Keratinocyte (primary cell): ENCODE measurements at regions not wholly inside any gene's neighbourhood (a gene's known extent, or its start where the extent isn't known, plus 50 kb on each side); places are given as distances from the start of the nearest gene placed in this dataset.

ENCODE experiments used
- DNase-seq: peaks from one replicate; pipeline ENCODE4 v3.0.0-alpha.2; 2011; ENCODE audit warnings: low read depth, missing footprints, low spot score
- FAIRE-seq: peaks from 2 replicates; lab custom pipeline; 2011; peaks lifted over from hg19 to GRCh38; lab: Jason Lieb, UNC
- H2AFZ ChIP-seq: 2 replicates; pipeline ENCODE4 v1.6.0; 2012; ENCODE audit warnings: low read length, control low read depth, inconsistent platforms; ENCODE audit not compliant: control insufficient read depth
- H3K27ac ChIP-seq: 2 replicates; pipeline ENCODE4 v1.5.1; 2011; ENCODE audit warnings: low read length; ENCODE audit not compliant: control insufficient read depth, insufficient read depth
- H3K27me3 ChIP-seq: 3 replicates; pipeline ENCODE4 v1.6.0; 2011; ENCODE audit warnings: low read length; ENCODE audit not compliant: control insufficient read depth, insufficient read depth; ENCODE audit errors: extremely low read depth
- H3K36me3 ChIP-seq, 2 experiments: 2 replicates in 1 of 2; 3 replicates in 1 of 2; pipeline ENCODE4 v1.5.1; 2011; ENCODE audit warnings: low read length in 2 of 2, mild to moderate bottlenecking in 1 of 2; ENCODE audit not compliant: control insufficient read depth in 2 of 2, insufficient read depth in 2 of 2; ENCODE audit errors: extremely low read depth in 1 of 2
- H3K4me1 ChIP-seq: 3 replicates; pipeline ENCODE4 v1.5.1; 2011; ENCODE audit warnings: low read length; ENCODE audit not compliant: control insufficient read depth, insufficient read depth; ENCODE audit errors: extremely low read depth
- H3K4me2 ChIP-seq: 3 replicates; pipeline ENCODE4 v1.6.0; 2011; ENCODE audit warnings: low read depth, low read length; ENCODE audit not compliant: control insufficient read depth, insufficient read depth; ENCODE audit errors: extremely low read depth
- H3K4me3 ChIP-seq, 3 experiments: fragments of 200-600 bp in 1 of 3; sonication (generic) in 1 of 3; 2 replicates in 2 of 3; 3 replicates in 1 of 3; pipeline ENCODE4 v1.5.1; 2011 to 2016; ENCODE audit warnings: low read length in 3 of 3, mild to moderate bottlenecking in 3 of 3, control low read depth in 2 of 3, inconsistent platforms in 1 of 3, low read depth in 1 of 3, mixed read lengths in 1 of 3, mixed run types in 1 of 3, moderate library complexity in 1 of 3; ENCODE audit not compliant: control insufficient read depth in 2 of 3, insufficient read depth in 2 of 3; ENCODE audit errors: extremely low read depth in 1 of 3
- H3K79me2 ChIP-seq: 2 replicates; pipeline ENCODE4 v1.6.0; 2012; ENCODE audit warnings: low read length; ENCODE audit not compliant: control insufficient read depth, insufficient read depth
- H3K9ac ChIP-seq: 3 replicates; pipeline ENCODE4 v1.6.0; 2011; ENCODE audit warnings: low read length; ENCODE audit not compliant: control insufficient read depth, insufficient read depth; ENCODE audit errors: extremely low read depth
- H3K9me1 ChIP-seq: 3 replicates; pipeline ENCODE4 v1.6.0; 2011; ENCODE audit warnings: low read length; ENCODE audit not compliant: control insufficient read depth, insufficient read depth; ENCODE audit errors: extremely low read depth
- H3K9me3 ChIP-seq: 2 replicates; pipeline ENCODE4 v1.5.1; 2012; ENCODE audit warnings: low read depth, low read length; ENCODE audit not compliant: control insufficient read depth
- H4K20me1 ChIP-seq: 3 replicates; pipeline ENCODE4 v1.6.0; 2011; ENCODE audit warnings: low read length; ENCODE audit not compliant: control insufficient read depth, insufficient read depth; ENCODE audit errors: extremely low read depth
- CTCF ChIP-seq, 3 experiments: IDR thresholded peaks in 1 of 3; conservative IDR thresholded peaks in 1 of 3; optimal IDR thresholded peaks in 1 of 3; 2 replicates in 2 of 3; 3 replicates in 1 of 3; pipeline versions ENCODE3 to v1.5.1; 2011; ENCODE audit warnings: low read length in 3 of 3, mild to moderate bottlenecking in 3 of 3, moderate library complexity in 2 of 3, control low read depth in 1 of 3, inconsistent platforms in 1 of 3; ENCODE audit not compliant: insufficient read depth in 2 of 3; ENCODE audit errors: extremely low read depth in 1 of 3
- EZH2 ChIP-seq: IDR thresholded peaks from one replicate; pipeline ENCODE4 v1.6.1; 2012; ENCODE audit warnings: inconsistent platforms, mild to moderate bottlenecking, low read length, moderate library complexity
- dilution Hi-C: fragments of 300-500 bp; cut with MboI; formaldehyde crosslinking; loops from one replicate; pipeline ENCODE4 v1.7.0; 2020; ENCODE audit warnings: low sequenced_read_pairs; ENCODE audit not compliant: extremely low pct_ligation_motif_present

DNA sequence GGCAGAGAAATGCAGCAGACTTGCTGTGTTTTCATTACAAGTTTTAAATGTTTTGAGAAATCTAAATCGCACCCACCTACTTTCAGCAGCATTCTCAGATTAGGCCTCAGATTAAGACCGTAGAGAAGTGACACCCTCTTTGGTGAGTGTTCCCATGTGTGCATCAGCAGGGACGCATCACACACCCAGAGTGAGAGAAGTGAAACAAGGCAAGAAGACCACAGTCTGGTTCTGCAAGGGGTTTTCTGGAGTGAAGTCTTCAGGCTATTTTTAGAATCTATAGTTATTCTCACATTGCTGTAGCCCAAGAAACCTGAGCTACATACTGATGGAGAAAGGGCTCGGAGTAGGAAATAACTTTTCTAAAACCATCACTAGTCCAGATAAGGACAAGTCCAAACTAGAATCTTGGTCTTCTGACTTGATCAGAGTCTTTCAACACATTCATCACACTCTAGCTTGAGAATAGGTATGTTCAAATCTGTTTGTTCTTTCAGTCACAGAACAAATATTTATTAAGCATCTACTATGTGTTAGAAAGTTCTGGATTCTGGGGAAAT, 1216.6 kb upstream of the PIK3C3 start:
- no peaks in the 10 kb centered on the region for H3K9me3 ChIP-seq
- H3K4me1 ChIP-seq: no peaks in the 10 kb centered on the region
- no peaks in the 10 kb centered on the region for H3K79me2 ChIP-seq
- no peak overlapping the region for H3K4me2 ChIP-seq
- no peak for FAIRE-seq
- dilution Hi-C loops: no loop called here
- no peak overlapping the region for H3K9ac ChIP-seq
- no peaks in the 10 kb centered on the region for H3K27me3 ChIP-seq
- no peak for TF ChIP-seq EZH2
- TF ChIP-seq CTCF (optimal IDR thresholded peaks at IDR 0.05 in 1 of 3, IDR thresholded peaks at IDR 0.05 in 1 of 3, conservative IDR thresholded peaks at IDR 0.05 in 1 of 3; ENCODE audit: extremely low read depth in 1 of 3, insufficient read depth in 2 of 3, low read length in 3 of 3): no peak
- H3K36me3 ChIP-seq: no peaks in the 10 kb centered on the region
- no peaks in the 10 kb centered on the region for H4K20me1 ChIP-seq
- no peaks in the 10 kb centered on the region for H3K9me1 ChIP-seq
- H2AFZ ChIP-seq: no peak overlapping the region
- no peak for DNase-seq
- no peak overlapping the region for H3K27ac ChIP-seq
- H3K4me3 ChIP-seq: no peak overlapping the region

DNA sequence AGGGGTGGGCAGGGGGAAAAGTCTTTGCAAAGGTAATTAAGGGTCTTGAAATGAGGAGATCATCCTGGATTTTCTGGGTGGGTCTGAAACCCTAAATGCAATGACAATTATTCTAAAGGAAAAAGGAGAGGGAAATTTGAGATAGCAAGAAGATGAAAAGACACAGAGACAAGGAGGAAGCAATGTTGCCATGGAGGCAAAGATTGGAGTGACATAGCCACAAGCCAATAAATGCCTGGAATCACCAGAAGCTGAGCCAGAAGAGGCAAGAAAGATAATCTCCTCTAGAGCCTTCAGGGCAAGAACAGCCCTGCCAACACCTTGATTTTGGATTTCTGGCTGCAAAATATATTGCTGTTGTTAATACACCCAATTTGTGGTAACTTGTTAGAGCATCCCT, 1246.3 kb upstream of the PIK3C3 start:
- FAIRE-seq: no peak
- H3K4me3 ChIP-seq: no peak overlapping the region
- DNase-seq: no peak
- no peaks in the 10 kb centered on the region for H4K20me1 ChIP-seq
- no peaks in the 10 kb centered on the region for H3K79me2 ChIP-seq
- H3K36me3 ChIP-seq: no peaks in the 10 kb centered on the region
- no peak overlapping the region for H3K4me2 ChIP-seq
- dilution Hi-C loops: no loop called here
- no peaks in the 10 kb centered on the region for H3K9me1 ChIP-seq
- no peak overlapping the region for H3K9ac ChIP-seq
- TF ChIP-seq CTCF (optimal IDR thresholded peaks at IDR 0.05 in 1 of 3, IDR thresholded peaks at IDR 0.05 in 1 of 3, conservative IDR thresholded peaks at IDR 0.05 in 1 of 3; ENCODE audit: extremely low read depth in 1 of 3, insufficient read depth in 2 of 3, low read length in 3 of 3) (no peak), EZH2 (no peak)
- H3K27ac ChIP-seq: no peak overlapping the region
- H3K4me1 ChIP-seq: no peaks in the 10 kb centered on the region
- H2AFZ ChIP-seq: no peak overlapping the region
- H3K9me3 ChIP-seq: no peaks in the 10 kb centered on the region
- H3K27me3 ChIP-seq: no peaks in the 10 kb centered on the region
